GM13977 (cell line): ENCODE measurements at regions not wholly inside any gene's neighbourhood (a gene's known extent, or its start where the extent isn't known, plus 50 kb on each side); places are given as distances from the start of the nearest gene placed in this dataset.

Experiments
- DNase-seq: peaks from one replicate; pipeline ENCODE4 v3.0.0; 2012; ENCODE audit warnings: low spot score
- in situ Hi-C: fragments of 300-500 bp; cut with MboI; formaldehyde crosslinking; loops from one replicate; pipeline ENCODE4 v1.12.0; 2022; ENCODE audit warnings: low sequenced_read_pairs, low pct_unique_long_range_greater_than_20kb, mixed read lengths, inconsistent platforms; ENCODE audit not compliant: unreplicated experiment
- TF ChIP-seq, protein P1 (sequence below): IDR thresholded peaks from 2 replicates; pipeline ENCODE4 v1.5.1; 2012; ENCODE audit warnings: mild to moderate bottlenecking, control low read depth; ENCODE audit not compliant: insufficient read depth; ENCODE audit errors: extremely low read depth, missing control alignments

DNA sequence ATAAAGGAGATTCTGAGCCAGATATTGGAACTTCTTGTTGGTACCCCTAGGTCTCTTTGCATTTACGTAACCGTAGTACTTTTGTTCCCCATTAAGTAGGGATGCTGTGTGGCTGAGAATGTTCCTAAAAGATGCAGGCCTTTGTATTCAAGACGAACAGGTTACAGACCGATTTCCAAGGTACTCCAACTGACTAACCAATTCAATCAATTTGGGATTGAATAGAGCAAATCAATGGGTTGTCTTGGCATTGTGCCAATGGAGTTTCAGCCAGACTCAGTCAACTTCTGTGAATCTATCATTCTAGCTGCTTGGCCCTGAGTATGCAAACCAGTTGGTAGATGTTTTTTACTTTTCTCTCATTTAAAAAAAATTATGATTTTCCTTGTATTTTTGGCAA is 347.3 kb upstream of the NPVF start:
- in situ Hi-C loops, result loop anchor here (10.0 kb wide), 1 partner anchor 311 kb away; no protein-coding TSS in a partner anchor
- TF ChIP-seq, protein P1, sequence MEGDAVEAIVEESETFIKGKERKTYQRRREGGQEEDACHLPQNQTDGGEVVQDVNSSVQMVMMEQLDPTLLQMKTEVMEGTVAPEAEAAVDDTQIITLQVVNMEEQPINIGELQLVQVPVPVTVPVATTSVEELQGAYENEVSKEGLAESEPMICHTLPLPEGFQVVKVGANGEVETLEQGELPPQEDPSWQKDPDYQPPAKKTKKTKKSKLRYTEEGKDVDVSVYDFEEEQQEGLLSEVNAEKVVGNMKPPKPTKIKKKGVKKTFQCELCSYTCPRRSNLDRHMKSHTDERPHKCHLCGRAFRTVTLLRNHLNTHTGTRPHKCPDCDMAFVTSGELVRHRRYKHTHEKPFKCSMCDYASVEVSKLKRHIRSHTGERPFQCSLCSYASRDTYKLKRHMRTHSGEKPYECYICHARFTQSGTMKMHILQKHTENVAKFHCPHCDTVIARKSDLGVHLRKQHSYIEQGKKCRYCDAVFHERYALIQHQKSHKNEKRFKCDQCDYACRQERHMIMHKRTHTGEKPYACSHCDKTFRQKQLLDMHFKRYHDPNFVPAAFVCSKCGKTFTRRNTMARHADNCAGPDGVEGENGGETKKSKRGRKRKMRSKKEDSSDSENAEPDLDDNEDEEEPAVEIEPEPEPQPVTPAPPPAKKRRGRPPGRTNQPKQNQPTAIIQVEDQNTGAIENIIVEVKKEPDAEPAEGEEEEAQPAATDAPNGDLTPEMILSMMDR, result no peak
- no peak for DNase-seq

DNA sequence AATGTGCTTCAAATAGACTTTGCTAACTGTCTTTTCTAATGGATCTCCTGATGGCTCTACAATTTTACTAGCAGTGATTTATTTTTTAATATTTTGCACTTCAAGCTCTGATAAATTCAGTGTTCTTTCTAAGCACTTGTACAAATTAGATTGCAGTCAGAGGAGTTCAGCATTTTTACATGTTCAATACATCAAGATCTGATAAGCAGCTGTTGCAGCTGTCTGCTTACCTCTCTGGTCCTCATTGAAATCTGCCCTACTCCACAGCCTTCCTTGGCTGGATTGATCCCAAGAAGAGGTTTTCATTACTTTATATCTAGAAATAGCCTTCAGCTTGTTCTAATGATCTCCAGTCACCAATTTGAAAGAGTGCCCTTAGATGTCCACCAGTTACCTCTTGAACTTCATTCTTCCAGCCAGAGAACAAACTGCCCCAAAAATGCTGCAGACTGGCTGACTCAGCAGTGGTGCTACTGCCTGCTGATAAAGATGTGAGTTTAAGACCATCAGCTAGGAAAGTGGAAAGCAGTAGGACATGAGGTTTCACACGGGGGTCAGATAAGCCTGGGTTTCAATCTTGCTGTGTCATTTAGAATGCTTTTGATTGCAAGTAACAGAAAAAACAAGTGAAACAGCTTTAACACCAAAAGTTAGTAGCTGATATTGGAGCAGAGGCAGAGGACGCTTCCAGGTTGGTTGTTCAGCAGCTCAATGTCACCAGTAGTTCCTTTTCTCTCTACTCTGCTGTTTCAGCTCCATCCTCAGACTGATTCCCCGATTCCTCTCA is 350.9 kb upstream of the NPVF start:
- TF ChIP-seq, protein P1, result no peak
- in situ Hi-C loops, result loop anchor here (10.0 kb wide), 1 partner anchor 314 kb away; no protein-coding TSS in a partner anchor
- no peak for DNase-seq

DNA sequence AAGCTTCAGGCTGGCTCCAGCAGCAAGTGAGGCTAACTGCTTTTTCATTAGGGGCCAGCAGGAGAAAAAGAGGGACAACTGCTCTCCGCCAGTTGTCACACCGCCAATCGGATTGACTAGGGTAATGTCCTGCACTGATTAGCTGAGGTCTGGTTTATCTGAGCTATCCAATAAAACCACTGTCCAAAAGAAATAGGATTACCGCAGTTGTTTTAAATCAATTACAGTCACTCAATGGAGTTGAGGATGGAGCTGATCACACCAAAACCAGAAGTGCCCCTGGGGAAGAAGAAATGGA is 351.4 kb upstream of the NPVF start:
- TF ChIP-seq, protein P1, result no peak
- in situ Hi-C loops, result loop anchor here (10.0 kb wide), 1 partner anchor 315 kb away; no protein-coding TSS in a partner anchor
- no peak for DNase-seq

DNA sequence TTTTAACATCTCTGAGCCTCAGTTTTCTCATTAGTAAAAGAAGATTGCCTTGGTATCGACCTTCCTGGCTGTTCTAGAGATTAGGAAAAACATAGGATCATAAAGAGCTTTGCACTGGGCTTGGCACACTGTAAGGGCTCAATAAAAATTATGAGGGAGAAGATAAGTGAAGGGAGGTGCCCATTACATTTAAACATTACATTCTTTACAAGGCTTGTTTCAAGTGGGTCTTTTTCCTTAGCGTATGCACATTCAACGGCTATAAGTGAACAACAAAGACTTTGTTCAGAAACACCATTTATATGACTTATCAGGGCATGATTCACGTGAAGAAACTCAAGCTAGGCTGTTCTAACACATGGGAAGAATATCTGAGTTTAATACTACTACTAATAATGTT is 351.9 kb upstream of the NPVF start:
- TF ChIP-seq, protein P1, result no peak
- in situ Hi-C loops, result no loop called here
- DNase-seq, result no peak

DNA sequence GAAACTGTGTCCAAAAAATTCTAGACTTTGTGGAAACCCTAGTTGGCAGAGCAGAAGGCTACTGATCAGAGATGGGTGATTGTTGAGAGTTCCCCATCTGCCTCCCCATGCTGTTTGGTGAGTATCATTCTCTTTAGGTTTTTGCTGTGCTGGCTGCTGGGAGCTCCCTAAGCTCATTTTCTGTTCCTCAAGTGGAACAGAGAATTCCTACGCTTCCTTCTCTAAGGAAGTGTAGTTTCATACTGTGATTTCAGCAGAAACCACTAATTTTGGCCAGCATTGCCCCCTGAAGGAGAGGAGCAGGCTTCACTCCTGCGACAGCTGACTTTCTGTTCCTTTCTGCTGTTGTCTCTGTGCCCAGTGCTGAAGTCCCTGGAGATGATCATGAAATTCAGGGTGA is 355.3 kb upstream of the NPVF start:
- in situ Hi-C loops, result no loop called here
- TF ChIP-seq, protein P1, result no peak
- DNase-seq, result no peak

DNA sequence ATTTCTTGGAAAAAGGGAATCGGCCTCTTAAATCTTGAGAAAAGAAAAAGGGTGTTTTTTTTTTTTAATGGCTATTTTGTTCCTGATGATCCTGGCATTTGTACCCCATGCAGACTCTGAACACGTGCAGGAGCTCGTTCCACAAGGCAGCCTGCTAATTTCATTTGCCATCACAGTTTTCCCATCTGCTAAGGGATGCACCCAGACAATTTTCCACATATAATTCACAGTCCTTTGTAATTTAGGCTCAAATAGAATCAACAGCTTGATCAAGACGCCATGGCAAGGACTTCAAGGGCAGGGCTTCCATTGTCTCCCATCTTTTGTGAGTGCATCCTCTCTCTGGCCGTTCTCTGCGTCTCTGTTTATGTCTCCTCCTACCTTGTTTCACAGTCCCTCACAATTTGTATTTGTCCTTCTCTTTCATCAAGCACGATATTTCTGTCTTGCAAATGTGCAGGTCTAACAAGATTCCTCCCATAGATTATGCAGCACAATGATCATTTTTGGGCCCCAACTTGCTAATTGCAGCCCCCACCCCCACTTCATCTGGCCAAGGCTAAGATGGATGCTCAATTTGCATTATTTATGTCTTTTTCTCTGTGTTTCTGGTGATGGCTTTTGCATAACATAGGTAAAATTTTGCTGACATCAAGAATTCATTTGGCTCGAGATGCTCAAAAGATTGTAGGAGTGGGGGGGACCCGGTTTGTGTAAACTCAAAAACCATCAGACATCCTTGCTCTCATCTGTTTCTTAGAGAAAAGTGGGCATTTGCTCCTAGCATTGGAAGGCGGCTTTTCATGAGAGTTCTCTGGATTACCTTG is 356.0 kb upstream of the NPVF start:
- no peak for DNase-seq
- in situ Hi-C loops, result no loop called here
- TF ChIP-seq, protein P1, result no peak
